GM12878 (cell line): ENCODE measurements at regions not wholly inside any gene's neighbourhood (a gene's known extent, or its start where the extent isn't known, plus 50 kb on each side); places are given as distances from the start of the nearest gene placed in this dataset.

Experiments
- ATAC-seq: fragments of 200-7000 bp; cut with Tn5 transposase; 3 replicates; pipeline ENCODE4 v1.9.1; 2020; ENCODE audit warnings: mild to moderate bottlenecking, moderate library complexity
- BruUV-seq: library from RNA; stranded (reverse); fragments of 400-500 nt; replicated peaks from 2 replicates; lab custom pipeline; 2021; lab: Mats Ljungman, UMichigan
- CTCF ChIA-PET: fragments of 300-600 bp; sonication (Branson Sonifier 250); formaldehyde crosslinking; extraction: SDS; loops from one replicate; lab custom pipeline; 2021; ENCODE audit warnings: inconsistent platforms; lab: Yijun Ruan, JAX
- POLR2A ChIA-PET: fragments of 350-600 bp; formaldehyde crosslinking; extraction: SDS; loops from one replicate; lab custom pipeline; 2021; ENCODE audit warnings: inconsistent platforms; lab: Charles Lee
- RAD21 ChIA-PET: fragments of 300-600 bp; sonication (Branson Sonifier 250); formaldehyde crosslinking; loops from one replicate; lab custom pipeline; 2023; ENCODE audit warnings: antibody characterized with exemption; ENCODE audit not compliant: unreplicated experiment; lab: Charles Lee
- SMC1A ChIA-PET: fragments of 300-600 bp; sonication (Branson Sonifier 250); formaldehyde crosslinking; loops from one replicate; lab custom pipeline; 2023; ENCODE audit not compliant: unreplicated experiment, uncharacterized antibody; lab: Charles Lee
- DNase-seq: peaks from one replicate; pipeline ENCODE4 v3.0.0-alpha.2; 2011; ENCODE audit warnings: low read depth, low spot score
- FAIRE-seq: peaks from 3 replicates; lab custom pipeline; 2011; peaks lifted over from hg19 to GRCh38; lab: Jason Lieb, UNC
- H2AFZ ChIP-seq: 2 replicates; pipeline ENCODE4 v1.6.0; 2011; ENCODE audit warnings: low read depth, low read length, control low read depth; ENCODE audit not compliant: control insufficient read depth
- H3K27ac ChIP-seq: 2 replicates; pipeline ENCODE4 v1.5.1; 2011; ENCODE audit warnings: control low read depth; ENCODE audit not compliant: control insufficient read depth, insufficient read depth
- H3K27me3 ChIP-seq, 2 experiments: replicated peaks in 1 of 2; 2 replicates each; pipeline versions ENCODE4 v1.6.0 to v1.6.1; 2011; ENCODE audit warnings: low read length in 1 of 2; ENCODE audit not compliant: control insufficient read depth in 2 of 2, insufficient read depth in 2 of 2
- H3K36me3 ChIP-seq, 2 experiments: 2 replicates each; pipeline ENCODE4 v1.5.1; 2011; ENCODE audit warnings: low read length in 1 of 2; ENCODE audit not compliant: control insufficient read depth in 2 of 2, insufficient read depth in 2 of 2
- H3K4me1 ChIP-seq: 2 replicates; pipeline ENCODE4 v1.6.1; 2011; ENCODE audit warnings: mild to moderate bottlenecking, low read length, moderate library complexity, mixed read lengths; ENCODE audit not compliant: control insufficient read depth, insufficient read depth
- H3K4me2 ChIP-seq: 2 replicates; pipeline ENCODE4 v1.6.0; 2011; ENCODE audit warnings: control low read depth; ENCODE audit not compliant: control insufficient read depth, insufficient read depth
- H3K4me3 ChIP-seq: fragments of 200-600 bp; sonication (generic); 2 replicates; pipeline ENCODE4 v1.5.1; 2016
- H3K79me2 ChIP-seq: 2 replicates; pipeline ENCODE4 v1.6.0; 2011; ENCODE audit warnings: low read length; ENCODE audit not compliant: control insufficient read depth, insufficient read depth
- H3K9ac ChIP-seq: 2 replicates; pipeline ENCODE4 v1.8.0; 2011; ENCODE audit warnings: low read length, control low read depth, mixed read lengths; ENCODE audit not compliant: control insufficient read depth, insufficient read depth
- H3K9me3 ChIP-seq: replicated peaks from 3 replicates; pipeline ENCODE4 v1.5.1; 2011; ENCODE audit warnings: mild to moderate bottlenecking, low read length; ENCODE audit not compliant: control insufficient read depth, insufficient read depth
- H4K20me1 ChIP-seq: 2 replicates; pipeline ENCODE4 v1.6.0; 2011; ENCODE audit not compliant: control insufficient read depth, insufficient read depth
- CBFB ChIP-seq: IDR thresholded peaks from 2 replicates; pipeline ENCODE4 v1.6.1; 2016; ENCODE audit warnings: antibody characterized with exemption, low read depth
- HDAC2 ChIP-seq: fragments of 200-600 bp; sonication (generic); IDR thresholded peaks from 2 replicates; pipeline ENCODE4 v1.6.1; 2017
- KAT2A ChIP-seq: conservative IDR thresholded peaks from 2 replicates; pipeline ENCODE4 v1.6.1; 2011; ENCODE audit warnings: low read depth, low read length; ENCODE audit not compliant: control insufficient read depth
- LARP7 ChIP-seq: fragments of 450-650 bp; IDR thresholded peaks from 2 replicates; pipeline ENCODE4 v1.6.1; 2017; ENCODE audit warnings: mild to moderate bottlenecking
- NR2C1 ChIP-seq: fragments of 450-650 bp; IDR thresholded peaks from 2 replicates; pipeline ENCODE4 v1.6.1; 2017; ENCODE audit warnings: antibody characterized with exemption, mild to moderate bottlenecking, moderate library complexity
- RAD21 ChIP-seq: IDR thresholded peaks from 2 replicates; pipeline ENCODE4 v1.6.1; 2011; ENCODE audit warnings: mild to moderate bottlenecking, low read depth, low read length, moderate library complexity; ENCODE audit not compliant: insufficient read depth
- TCF3 ChIP-seq: IDR thresholded peaks from 2 replicates; pipeline ENCODE4 v1.6.1; 2012; ENCODE audit warnings: low read depth, mild to moderate bottlenecking, low read length, borderline replicate concordance; ENCODE audit not compliant: insufficient read depth
- WRNIP1 ChIP-seq: IDR thresholded peaks from 2 replicates; pipeline ENCODE4 v1.6.1; 2011; ENCODE audit warnings: low read depth, low read length, improper control_type of control experiment, borderline replicate concordance
- ZBTB11 ChIP-seq: fragments of 450-650 bp; formaldehyde crosslinking; IDR thresholded peaks from 2 replicates; pipeline ENCODE4 v1.5.0; 2022; ENCODE audit warnings: mild to moderate bottlenecking, missing genetic modification characterization
- WGBS: methylation state at CpG from one replicate; pipeline ENCODE4 v1.1.6; 2016; ENCODE audit warnings: low lambda C conversion rate; ENCODE audit not compliant: insufficient replicate concordance, insufficient coverage; ENCODE audit errors: missing lambda C conversion rate; 5-methylcytosine and 5-hydroxymethylcytosine counted together
- in situ Hi-C: fragments of 300-500 bp; cut with MboI; formaldehyde crosslinking; loops from 9 replicates; pipeline ENCODE4 v1.14.3; 2018; ENCODE audit warnings: mixed read lengths
- intact Hi-C: fragments of 100-400 bp; cut with micrococcal nuclease; formaldehyde crosslinking; loops from one replicate; pipeline ENCODE4 v1.14.2; 2022; ENCODE audit not compliant: unreplicated experiment
- TF ChIP-seq, protein P1 (sequence below): fragments of 450-650 bp; IDR thresholded peaks from 2 replicates; pipeline ENCODE4 v1.6.1; 2017; ENCODE audit warnings: mild to moderate bottlenecking, moderate library complexity
- TF ChIP-seq, protein P2 (sequence below): IDR thresholded peaks from 2 replicates; pipeline ENCODE4 v1.6.1; 2012; ENCODE audit warnings: low read depth, low read length, improper control_type of control experiment

DNA sequence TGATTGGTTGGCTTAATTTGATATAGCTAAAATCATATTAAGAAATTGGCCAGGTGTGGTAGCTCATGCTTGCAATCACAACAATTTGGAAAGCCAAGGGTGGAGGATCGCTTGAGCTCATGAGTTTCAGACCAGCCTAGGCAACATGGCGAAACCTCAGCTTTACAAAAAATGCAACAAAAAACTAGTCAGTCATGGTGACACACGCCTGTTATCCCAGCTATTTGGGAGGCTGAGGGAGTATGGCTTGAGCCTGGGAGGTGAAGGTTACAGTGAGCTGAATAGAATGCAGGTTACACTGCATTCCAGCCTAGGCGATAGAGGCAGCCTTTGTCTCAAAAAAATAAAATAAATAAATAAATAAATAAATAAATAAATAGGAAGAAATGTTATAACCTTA is 1579.6 kb upstream of the SLC10A2 start:
- RAD21 ChIA-PET, result no interaction called here
- DNase-seq (no peak), FAIRE-seq (no peak), ATAC-seq (no peak)
- POLR2A ChIA-PET, result no interaction called here
- SMC1A ChIA-PET, result interaction anchor here (1.7 kb wide), 1 partner anchor 13 kb away, joined by 3 read pairs; no protein-coding TSS in a partner anchor
- Histone ChIP-seq H3K79me2 (no peaks in the 10 kb centered on the region), H3K9ac (no peak overlapping the region), H3K4me2 (no peak overlapping the region), H3K9me3 (no peaks in the 10 kb centered on the region), H4K20me1 (no peaks in the 10 kb centered on the region), H3K4me1 (no peaks in the 10 kb centered on the region), H3K4me3 (no peak overlapping the region), H2AFZ (no peak overlapping the region), H3K36me3 (no peaks in the 10 kb centered on the region), H3K27ac (no peak overlapping the region), H3K27me3 (no peaks in the 10 kb centered on the region)
- in situ Hi-C loops (no loop called here), intact Hi-C loops (no loop called here)
- BruUV-seq, result no TSS peak
- TF ChIP-seq CBFB (no peak), TCF3 (no peak), ZBTB11 (no peak), WRNIP1 (no peak), HDAC2 (no peak), RAD21 (no peak), LARP7 (no peak), KAT2A (no peak), NR2C1 (no peak)
- TF ChIP-seq, protein P1, sequence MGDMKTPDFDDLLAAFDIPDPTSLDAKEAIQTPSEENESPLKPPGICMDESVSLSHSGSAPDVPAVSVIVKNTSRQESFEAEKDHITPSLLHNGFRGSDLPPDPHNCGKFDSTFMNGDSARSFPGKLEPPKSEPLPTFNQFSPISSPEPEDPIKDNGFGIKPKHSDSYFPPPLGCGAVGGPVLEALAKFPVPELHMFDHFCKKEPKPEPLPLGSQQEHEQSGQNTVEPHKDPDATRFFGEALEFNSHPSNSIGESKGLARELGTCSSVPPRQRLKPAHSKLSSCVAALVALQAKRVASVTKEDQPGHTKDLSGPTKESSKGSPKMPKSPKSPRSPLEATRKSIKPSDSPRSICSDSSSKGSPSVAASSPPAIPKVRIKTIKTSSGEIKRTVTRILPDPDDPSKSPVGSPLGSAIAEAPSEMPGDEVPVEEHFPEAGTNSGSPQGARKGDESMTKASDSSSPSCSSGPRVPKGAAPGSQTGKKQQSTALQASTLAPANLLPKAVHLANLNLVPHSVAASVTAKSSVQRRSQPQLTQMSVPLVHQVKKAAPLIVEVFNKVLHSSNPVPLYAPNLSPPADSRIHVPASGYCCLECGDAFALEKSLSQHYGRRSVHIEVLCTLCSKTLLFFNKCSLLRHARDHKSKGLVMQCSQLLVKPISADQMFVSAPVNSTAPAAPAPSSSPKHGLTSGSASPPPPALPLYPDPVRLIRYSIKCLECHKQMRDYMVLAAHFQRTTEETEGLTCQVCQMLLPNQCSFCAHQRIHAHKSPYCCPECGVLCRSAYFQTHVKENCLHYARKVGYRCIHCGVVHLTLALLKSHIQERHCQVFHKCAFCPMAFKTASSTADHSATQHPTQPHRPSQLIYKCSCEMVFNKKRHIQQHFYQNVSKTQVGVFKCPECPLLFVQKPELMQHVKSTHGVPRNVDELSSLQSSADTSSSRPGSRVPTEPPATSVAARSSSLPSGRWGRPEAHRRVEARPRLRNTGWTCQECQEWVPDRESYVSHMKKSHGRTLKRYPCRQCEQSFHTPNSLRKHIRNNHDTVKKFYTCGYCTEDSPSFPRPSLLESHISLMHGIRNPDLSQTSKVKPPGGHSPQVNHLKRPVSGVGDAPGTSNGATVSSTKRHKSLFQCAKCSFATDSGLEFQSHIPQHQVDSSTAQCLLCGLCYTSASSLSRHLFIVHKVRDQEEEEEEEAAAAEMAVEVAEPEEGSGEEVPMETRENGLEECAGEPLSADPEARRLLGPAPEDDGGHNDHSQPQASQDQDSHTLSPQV, result no peak
- TF ChIP-seq, protein P2, sequence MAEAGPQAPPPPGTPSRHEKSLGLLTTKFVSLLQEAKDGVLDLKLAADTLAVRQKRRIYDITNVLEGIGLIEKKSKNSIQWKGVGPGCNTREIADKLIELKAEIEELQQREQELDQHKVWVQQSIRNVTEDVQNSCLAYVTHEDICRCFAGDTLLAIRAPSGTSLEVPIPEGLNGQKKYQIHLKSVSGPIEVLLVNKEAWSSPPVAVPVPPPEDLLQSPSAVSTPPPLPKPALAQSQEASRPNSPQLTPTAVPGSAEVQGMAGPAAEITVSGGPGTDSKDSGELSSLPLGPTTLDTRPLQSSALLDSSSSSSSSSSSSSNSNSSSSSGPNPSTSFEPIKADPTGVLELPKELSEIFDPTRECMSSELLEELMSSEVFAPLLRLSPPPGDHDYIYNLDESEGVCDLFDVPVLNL, result no peak
- WGBS, result 39% methylated on average over 4 of the region's 4 CpGs
- CTCF ChIA-PET, result no interaction called here
